OCI-LY7 (cell line): ENCODE measurements at regions not wholly inside any gene's neighbourhood (a gene's known extent, or its start where the extent isn't known, plus 50 kb on each side); places are given as distances from the start of the nearest gene placed in this dataset.

ENCODE experiments used
- BruUV-seq: library from RNA; stranded (reverse); fragments of 400-500 nt; replicated peaks from 2 replicates; lab custom pipeline; 2021; lab: Mats Ljungman, UMichigan
- CTCF ChIA-PET: fragments of 300-600 bp; sonication (Branson Sonifier 250); formaldehyde crosslinking; loops from one replicate; lab custom pipeline; 2022; ENCODE audit warnings: antibody characterized with exemption; ENCODE audit not compliant: unreplicated experiment; lab: Charles Lee
- POLR2A ChIA-PET: fragments of 300-600 bp; sonication (Branson Sonifier 250); formaldehyde crosslinking; loops from one replicate; lab custom pipeline; 2022; ENCODE audit warnings: antibody characterized with exemption; lab: Charles Lee
- DNase-seq: peaks from one replicate; pipeline ENCODE4 v3.0.0-alpha.2; 2015; ENCODE audit warnings: low spot score
- H2AFZ ChIP-seq: fragments of 200-600 bp; sonication (generic), shearing (Covaris generic); 2 replicates; pipeline ENCODE4 v1.6.1; 2014; ENCODE audit warnings: mild to moderate bottlenecking, antibody characterized with exemption, low read length, moderate library complexity
- H3K27ac ChIP-seq: fragments of 200-600 bp; sonication (generic); 2 replicates; pipeline ENCODE4 v1.5.1; 2014; ENCODE audit warnings: mixed run types, low read depth, mild to moderate bottlenecking, moderate library complexity, low read length, inconsistent platforms; ENCODE audit not compliant: poor library complexity, severe bottlenecking
- H3K36me3 ChIP-seq: fragments of 200-600 bp; sonication (generic); 2 replicates; pipeline ENCODE4 v1.6.1; 2014; ENCODE audit warnings: mild to moderate bottlenecking, antibody characterized with exemption, low read length, moderate library complexity, mixed read lengths; ENCODE audit not compliant: insufficient read depth
- H3K4me1 ChIP-seq: fragments of 200-600 bp; sonication (generic); 2 replicates; pipeline ENCODE4 v1.5.1; 2014; ENCODE audit warnings: mild to moderate bottlenecking, low read length; ENCODE audit not compliant: insufficient read depth, poor library complexity, severe bottlenecking
- H3K4me2 ChIP-seq: fragments of 200-600 bp; sonication (generic); 2 replicates; pipeline ENCODE4 v1.6.1; 2014; ENCODE audit warnings: mild to moderate bottlenecking, low read length
- H3K4me3 ChIP-seq: fragments of 200-600 bp; sonication (generic); 2 replicates; pipeline ENCODE4 v1.5.1; 2014; ENCODE audit warnings: mild to moderate bottlenecking, low read depth, low read length; ENCODE audit not compliant: poor library complexity, severe bottlenecking
- H3K79me2 ChIP-seq: fragments of 200-600 bp; sonication (generic); 2 replicates; pipeline ENCODE4 v1.6.1; 2016; ENCODE audit warnings: low read depth, mild to moderate bottlenecking, low read length, moderate library complexity, mixed read lengths; ENCODE audit not compliant: insufficient read depth
- H3K9me2 ChIP-seq: fragments of 200-600 bp; sonication (generic); 2 replicates; pipeline ENCODE4 v1.6.1; 2016; ENCODE audit warnings: mild to moderate bottlenecking, low read length, mixed read lengths; ENCODE audit not compliant: insufficient read depth
- H3K9me3 ChIP-seq: fragments of 200-600 bp; sonication (generic); 2 replicates; pipeline ENCODE4 v1.6.1; 2014; ENCODE audit warnings: mild to moderate bottlenecking, mixed run types, low read length, mixed read lengths
- H4K20me1 ChIP-seq: fragments of 200-600 bp; sonication (generic); 2 replicates; pipeline ENCODE4 v1.6.1; 2014; ENCODE audit warnings: mild to moderate bottlenecking, antibody characterized with exemption, low read length, moderate library complexity, mixed read lengths; ENCODE audit not compliant: insufficient read depth
- CTCF ChIP-seq: fragments of 200-600 bp; sonication (generic); conservative IDR thresholded peaks from 2 replicates; pipeline ENCODE4 v1.5.1; 2014; ENCODE audit warnings: mild to moderate bottlenecking, antibody characterized with exemption, low read length, moderate library complexity, mixed read lengths
- EZH2phosphoT487 ChIP-seq: fragments of 200-600 bp; sonication (generic); IDR thresholded peaks from 2 replicates; pipeline ENCODE4 v1.6.1; 2018; ENCODE audit warnings: low read depth, borderline replicate concordance, mild to moderate bottlenecking, mixed run types, antibody characterized with exemption, low read length, moderate library complexity, mixed read lengths
- intact Hi-C: fragments of 100-400 bp; cut with micrococcal nuclease; formaldehyde crosslinking; loops from one replicate; pipeline ENCODE4 v1.10.0; 2022; ENCODE audit not compliant: unreplicated experiment

- Histone ChIP-seq H3K9me2 (no peaks in the 10 kb centered on the region), H3K9me3 (no peaks in the 10 kb centered on the region), H4K20me1 (no peaks in the 10 kb centered on the region), H3K4me2 (no peak overlapping the region), H3K27ac (no peak overlapping the region), H3K4me1 (no peaks in the 10 kb centered on the region), H3K79me2 (no peaks in the 10 kb centered on the region), H3K36me3 (no peaks in the 10 kb centered on the region), H3K4me3 (no peak overlapping the region), H2AFZ (no peak overlapping the region)
- no peak for TF ChIP-seq CTCF
- TF ChIP-seq EZH2phosphoT487 = no peak
- ChIA-PET CTCF (no interaction called here), POLR2A (interaction anchor here (1.0 kb wide), 1 partner anchor 20 kb away, joined by 3 read pairs; no protein-coding TSS in a partner anchor)
- DNase-seq = no peak
- BruUV-seq = no TSS peak
- intact Hi-C loops = no loop called here
Observed at GRCh38 chr14:41374092-41374491, 232.6 kb upstream of the LRFN5 start.

- CTCF ChIA-PET = no interaction called here
- intact Hi-C loops = no loop called here
- H4K20me1 ChIP-seq = no peaks in the 10 kb centered on the region
- no peak overlapping the region for H2AFZ ChIP-seq
- H3K4me1 ChIP-seq = no peaks in the 10 kb centered on the region
- no peaks in the 10 kb centered on the region for H3K36me3 ChIP-seq
- H3K4me2 ChIP-seq = no peak overlapping the region
- no peaks in the 10 kb centered on the region for H3K79me2 ChIP-seq
- no peaks in the 10 kb centered on the region for H3K9me3 ChIP-seq
- DNase-seq = no peak
- H3K9me2 ChIP-seq = no peaks in the 10 kb centered on the region
- no TSS peak for BruUV-seq
- H3K27ac ChIP-seq = no peak overlapping the region
- POLR2A ChIA-PET = interaction anchor here (1.0 to 1.4 kb wide), 2 partner anchors 9 to 15 kb away, joined by 3 read pairs; no protein-coding TSS in a partner anchor
- TF ChIP-seq EZH2phosphoT487 = no peak
- no peak for TF ChIP-seq CTCF
- no peak overlapping the region for H3K4me3 ChIP-seq
Observed at GRCh38 chr14:41362139-41362538, 244.5 kb upstream of the LRFN5 start.

- Histone ChIP-seq H3K9me3 (no peaks in the 10 kb centered on the region), H3K4me1 (no peaks in the 10 kb centered on the region), H3K27ac (no peak overlapping the region), H3K9me2 (no peaks in the 10 kb centered on the region), H3K79me2 (no peaks in the 10 kb centered on the region), H3K36me3 (no peaks in the 10 kb centered on the region), H2AFZ (no peak overlapping the region), H4K20me1 (no peaks in the 10 kb centered on the region), H3K4me3 (no peak overlapping the region), H3K4me2 (no peak overlapping the region)
- POLR2A ChIA-PET = interaction anchor here (1.0 kb wide), 1 partner anchor 17 kb away, joined by 3 read pairs; no protein-coding TSS in a partner anchor
- BruUV-seq = no TSS peak
- TF ChIP-seq EZH2phosphoT487 (no peak), CTCF (no peak)
- DNase-seq = no peak
- CTCF ChIA-PET = no interaction called here
- intact Hi-C loops = no loop called here
Observed at GRCh38 chr14:41360126-41360525, 246.6 kb upstream of the LRFN5 start.
